ENCODE measurements at regions not wholly inside any gene's neighbourhood (a gene's known extent, or its start where the extent isn't known, plus 50 kb on each side); places are given as distances from the start of the nearest gene placed in this dataset.
"Not testable (repeated sequence)": the region's sequence is repeated elsewhere in the genome, so short reads cannot be mapped to it uniquely, and the experiment has no call there.

DNA sequence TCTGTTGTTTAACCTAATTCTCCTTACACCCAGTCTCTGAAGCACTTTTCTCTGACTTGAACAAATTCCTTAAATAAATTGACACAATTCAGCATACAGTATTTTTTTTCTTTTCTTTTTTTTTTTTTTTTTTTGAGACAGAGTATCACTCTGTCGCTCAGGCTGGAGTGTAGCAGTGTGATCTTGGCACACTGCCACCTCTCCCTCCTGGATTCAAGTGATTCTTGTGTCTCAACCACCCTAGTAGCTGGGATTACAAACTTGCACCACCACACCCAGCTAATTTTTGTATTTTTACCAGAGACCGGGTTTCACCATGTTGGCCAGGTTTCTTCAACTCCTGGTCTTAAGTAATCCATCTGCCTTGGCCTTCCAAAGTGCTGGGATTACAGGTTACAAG lies 1498.1 kb upstream of the PCDH10 start:
- DNase-seq (ENCODE audit: low read depth) = no peak

DNA sequence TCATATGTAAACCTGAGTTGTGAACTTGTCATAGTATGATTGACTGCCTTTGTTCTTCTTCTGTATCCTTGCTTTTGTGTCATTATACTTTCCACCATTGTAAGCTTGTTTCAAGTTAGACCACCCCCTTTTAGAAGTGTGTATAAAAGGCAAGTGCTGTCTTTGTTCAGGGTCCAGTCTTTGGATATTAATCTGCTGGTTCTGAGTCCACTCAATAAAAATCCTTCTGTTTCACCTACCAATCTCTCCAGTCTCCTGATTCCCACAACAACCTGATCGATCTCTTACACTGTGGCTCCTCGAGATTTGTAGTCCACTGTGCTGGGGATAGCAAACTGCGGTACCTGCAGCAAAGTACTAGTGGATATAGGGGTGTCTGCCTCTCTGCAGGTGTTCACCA lies 1465.8 kb upstream of the PCDH10 start:
- not testable (repeated sequence) for DNase-seq (ENCODE audit: low read depth)

DNA sequence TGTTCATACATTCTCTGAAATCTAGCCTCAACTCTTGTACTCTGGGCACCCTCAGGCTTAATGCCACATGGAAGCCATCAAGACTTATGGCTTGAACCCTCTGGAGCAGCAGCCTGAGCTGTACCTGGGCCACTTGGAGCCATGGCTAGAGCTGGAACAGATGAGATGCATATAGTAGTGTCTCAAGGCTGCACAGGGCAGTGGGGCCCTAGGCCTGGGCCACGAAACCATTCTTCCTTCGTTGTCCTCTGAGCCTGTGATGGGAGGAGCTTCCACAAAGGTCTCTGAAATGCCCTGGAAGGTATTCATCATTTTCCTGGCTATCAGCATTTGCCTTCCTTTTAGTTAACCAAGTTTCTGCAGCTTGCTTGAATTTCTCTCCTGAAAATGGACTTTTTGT lies 1427.2 kb upstream of the PCDH10 start:
- DNase-seq (ENCODE audit: low read depth) = no peak

DNA sequence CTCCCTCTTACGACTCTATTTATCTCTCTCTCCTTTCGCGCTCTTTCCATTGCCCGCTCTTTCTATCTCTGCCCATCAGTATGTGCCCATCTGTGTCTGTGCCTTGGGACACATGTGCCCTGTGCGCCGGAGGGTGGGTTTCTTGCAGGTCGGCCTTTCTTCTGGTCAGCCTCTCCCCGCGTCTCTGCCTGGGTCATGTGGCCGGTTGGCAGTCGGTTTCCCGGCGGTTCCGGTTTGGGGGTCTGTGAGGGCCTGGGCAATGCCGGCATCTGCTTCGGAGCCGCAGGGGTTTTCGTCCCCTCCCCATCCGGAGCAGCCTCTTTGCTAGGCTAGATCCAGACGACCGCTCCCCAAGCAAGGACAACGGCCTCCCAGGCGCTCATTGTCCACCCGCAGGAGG lies 1426.0 kb upstream of the PCDH10 start:
- DNase-seq (ENCODE audit: low read depth) = not testable (repeated sequence)

DNA sequence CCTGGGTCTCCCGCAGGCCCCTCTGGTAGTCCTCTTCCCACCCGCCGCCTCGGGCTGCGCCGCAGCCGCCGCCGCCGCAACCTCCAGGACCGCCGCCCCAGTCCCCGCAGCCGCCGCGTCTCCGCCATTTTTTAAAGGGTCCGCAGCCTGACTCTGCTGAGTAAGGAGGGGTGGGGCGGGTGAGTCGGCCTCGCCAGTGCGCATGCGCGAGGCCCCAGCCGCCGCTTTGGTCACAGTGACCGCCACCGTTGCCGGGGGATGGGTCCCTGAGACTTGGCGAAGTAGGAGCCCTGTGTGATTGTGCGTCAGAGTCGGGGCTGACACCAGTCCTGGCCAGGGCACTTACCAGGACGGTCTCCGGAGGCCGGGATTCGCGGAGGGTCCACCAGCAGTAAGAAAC lies 1424.2 kb upstream of the PCDH10 start:
- DNase-seq (ENCODE audit: low read depth) = peak; percentile 25

DNA sequence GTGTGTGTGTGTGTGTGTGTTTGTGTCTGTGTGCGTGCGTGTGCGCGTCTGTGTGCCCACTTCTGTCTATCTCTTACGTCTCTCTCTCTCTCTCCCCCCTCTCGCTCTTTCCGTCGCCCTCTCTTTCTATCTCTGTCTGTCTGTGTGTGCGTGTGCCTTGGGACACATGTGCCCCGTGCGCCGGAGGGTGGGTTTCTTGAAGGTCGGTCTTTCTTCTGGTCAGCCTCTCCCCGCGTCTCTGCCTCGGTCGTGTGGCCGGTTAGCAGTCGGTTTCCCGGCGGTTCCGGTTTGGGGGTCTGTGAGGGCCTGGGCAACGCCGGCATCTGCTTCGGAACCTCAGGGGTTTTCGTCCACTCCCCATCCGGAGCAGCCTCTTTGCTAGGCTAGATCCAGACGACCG lies 1423.6 kb upstream of the PCDH10 start:
- DNase-seq (ENCODE audit: low read depth) = not testable (repeated sequence)

DNA sequence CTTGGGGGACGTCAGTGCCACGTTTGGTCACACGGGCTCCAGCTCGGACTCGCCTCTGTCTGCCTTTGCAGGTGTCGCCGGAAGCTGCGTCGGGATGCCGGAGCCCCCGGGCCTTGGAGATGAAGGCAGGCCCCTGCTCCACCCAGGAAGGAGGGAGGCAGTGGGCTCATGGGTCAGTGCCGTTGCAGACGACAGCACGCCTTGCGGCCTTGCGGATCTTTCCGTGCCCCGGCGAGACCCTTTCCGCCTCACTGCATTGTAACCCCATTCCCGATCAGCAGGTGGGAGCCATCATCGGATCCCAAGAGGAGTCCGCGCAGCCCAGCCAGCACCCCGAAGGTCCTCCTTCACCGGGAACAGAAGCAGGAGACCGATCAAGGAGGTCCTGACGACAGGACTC lies 1422.2 kb upstream of the PCDH10 start:
- DNase-seq (ENCODE audit: low read depth) = not testable (repeated sequence)

DNA sequence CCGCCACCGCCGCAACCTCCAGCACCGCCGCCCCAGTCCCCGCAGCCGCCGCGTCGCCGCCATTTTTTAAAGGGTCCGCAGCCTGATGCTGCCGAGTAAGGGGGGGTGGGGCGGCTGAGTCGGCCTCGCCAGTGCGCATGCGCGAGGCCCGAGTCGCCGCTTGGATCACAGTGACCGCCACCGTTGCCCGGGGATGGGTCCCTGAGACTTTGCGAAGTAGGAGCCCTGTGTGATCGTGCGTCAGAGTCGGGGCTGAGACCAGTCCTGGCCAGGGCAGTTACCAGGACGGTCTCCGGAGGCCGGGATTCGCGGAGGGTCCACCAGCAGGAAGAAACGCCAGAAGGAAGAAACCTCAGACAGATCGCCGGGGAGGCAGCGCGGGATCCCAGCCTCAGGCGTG lies 1421.7 kb upstream of the PCDH10 start:
- not testable (repeated sequence) for DNase-seq (ENCODE audit: low read depth)

DNA sequence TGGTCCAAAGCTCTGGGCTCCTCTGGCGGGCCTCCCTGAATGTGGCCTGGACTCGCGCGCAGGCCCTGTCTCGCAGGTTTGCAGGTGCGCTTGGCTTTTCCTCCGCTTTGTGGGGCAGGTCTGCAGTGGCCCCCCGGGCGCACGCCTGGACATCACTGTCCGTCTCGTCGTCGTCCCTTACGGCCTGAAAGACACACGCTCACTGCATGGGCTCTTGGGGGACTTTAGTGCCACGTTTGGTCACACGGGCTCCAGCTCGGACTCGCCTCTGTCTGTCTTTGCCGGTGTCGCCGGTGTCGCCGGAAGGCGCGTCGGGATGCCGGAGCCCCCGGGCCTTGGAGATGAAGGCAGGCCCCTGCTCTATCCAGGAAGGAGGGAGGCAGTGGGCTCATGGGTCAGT lies 1419.9 kb upstream of the PCDH10 start:
- DNase-seq (ENCODE audit: low read depth) = not testable (repeated sequence)

DNA sequence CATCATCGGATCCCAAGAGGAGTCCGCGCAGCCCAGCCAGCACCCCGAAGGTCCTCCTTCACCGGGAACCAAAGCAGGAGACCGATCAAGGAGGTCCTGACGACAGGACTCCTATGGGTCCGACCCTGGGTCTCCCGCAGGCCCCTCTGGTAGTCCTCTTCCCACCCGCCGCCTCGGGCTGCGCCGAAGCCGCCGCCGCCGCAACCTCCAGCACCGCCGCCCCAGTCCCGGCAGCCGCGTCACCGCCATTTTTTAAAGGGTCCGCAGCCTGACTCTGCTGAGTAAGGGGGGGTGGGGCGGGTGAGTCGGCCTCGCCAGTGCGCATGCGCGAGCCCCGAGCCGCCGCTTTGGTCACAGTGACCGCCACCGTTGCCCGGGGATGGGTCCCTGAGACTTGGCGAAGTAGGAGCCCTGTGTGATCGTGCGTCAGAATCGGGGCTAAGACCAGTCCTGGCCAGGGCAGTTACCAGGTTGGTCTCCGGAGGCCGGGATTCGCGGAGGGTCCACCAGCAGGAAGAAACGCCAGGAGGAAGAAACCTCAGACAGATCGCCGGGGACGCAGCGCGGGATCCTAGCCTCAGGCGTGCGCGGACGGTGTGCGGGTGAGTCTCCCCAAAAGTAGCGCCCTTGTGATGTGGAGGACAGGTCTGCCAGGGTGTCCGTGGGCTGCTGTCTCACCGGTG lies 1419.2 kb upstream of the PCDH10 start:
- not testable (repeated sequence) for DNase-seq (ENCODE audit: low read depth)

DNA sequence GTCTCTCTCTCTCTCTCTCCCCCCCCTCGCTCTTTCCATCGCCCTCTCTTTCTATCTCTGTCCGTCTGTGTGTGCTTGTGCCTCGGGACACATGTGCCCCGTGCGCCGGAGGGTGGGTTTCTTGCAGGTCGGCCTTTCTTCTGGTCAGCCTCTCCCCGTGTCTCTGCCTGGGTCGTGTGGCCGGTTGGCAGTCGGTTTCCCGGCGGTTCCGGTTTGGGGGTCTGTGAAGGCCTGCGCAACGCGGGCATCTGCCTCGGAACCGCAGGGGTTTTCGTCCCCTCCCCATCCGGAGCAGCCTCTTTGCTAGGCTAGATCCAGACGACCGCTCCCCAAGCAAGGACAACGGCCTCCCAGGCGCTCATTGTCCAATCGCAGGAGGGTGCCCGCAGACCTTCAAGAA lies 1418.5 kb upstream of the PCDH10 start:
- not testable (repeated sequence) for DNase-seq (ENCODE audit: low read depth)

DNA sequence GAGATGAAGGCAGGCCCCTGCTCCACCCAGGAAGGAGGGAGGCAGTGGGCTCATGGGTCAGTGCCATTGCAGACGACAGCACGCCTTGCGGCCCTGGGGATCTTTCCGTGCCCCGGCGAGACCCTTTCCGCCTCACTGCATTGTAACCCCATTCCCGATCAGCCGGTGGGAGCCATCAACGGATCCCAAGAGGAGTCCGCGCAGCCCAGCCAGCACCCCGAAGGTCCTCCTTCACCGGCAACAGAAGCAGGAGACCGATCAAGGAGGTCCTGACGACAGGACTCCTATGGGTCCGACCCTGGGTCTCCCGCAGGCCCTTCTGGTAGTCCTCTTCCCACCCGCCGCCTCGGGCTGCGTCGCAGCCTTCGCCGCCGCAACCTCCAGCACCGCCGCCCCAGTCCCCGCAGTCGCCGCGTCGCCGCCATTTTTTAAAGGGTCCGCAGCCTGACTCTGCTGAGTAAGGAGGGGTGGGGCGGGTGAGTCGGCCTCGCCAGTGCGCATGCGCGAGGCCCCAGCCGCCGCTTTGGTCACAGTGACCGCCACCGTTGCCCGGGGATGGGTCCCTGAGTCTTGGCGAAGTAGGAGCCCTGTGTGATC lies 1417.0 kb upstream of the PCDH10 start:
- not testable (repeated sequence) for DNase-seq (ENCODE audit: low read depth)

DNA sequence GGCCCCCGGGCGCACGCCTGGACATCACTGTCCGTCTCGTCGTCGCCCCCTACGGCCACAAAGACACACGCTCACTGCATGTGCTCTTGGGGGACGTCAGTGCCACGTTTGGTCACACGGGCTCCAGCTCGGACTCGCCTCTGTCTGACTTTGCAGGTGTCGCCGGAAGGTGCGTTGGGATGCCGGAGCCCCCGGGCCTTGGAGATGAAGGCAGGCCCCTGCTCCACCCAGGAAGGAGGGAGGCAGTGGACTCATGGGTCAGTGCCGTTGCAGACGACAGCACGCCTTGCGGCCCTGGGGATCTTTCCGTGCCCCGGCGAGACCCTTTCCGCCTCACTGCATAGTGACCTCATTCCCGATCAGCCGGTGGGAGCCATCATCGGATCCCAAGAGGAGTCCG lies 1414.8 kb upstream of the PCDH10 start:
- not testable (repeated sequence) for DNase-seq (ENCODE audit: low read depth)

DNA sequence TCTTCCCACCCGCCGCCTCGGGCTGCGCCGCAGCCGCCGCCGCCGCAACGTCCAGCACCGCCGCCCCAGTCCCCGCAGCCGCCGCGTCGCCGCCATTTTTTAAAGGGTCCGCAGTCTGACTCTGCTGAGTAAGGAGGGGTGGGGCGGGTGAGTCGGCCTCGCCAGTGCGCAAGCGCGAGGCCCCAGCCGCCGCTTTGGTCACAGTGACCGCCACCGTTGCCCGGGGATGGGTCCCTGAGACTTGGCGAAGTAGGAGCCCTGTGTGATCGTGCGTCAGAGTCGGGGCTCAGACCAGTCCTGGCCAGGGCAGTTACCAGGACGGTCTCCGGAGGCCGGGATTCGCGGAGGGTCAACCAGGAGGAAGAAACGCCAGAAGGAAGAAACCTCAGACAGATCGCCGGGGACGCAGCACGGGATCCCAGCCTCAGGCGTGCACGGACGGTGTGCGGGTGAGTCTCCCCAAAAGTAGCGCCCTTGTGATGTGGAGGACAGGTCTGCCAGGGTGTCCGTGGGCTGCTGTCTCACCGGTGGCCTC lies 1414.2 kb upstream of the PCDH10 start:
- not testable (repeated sequence) for DNase-seq (ENCODE audit: low read depth)

DNA sequence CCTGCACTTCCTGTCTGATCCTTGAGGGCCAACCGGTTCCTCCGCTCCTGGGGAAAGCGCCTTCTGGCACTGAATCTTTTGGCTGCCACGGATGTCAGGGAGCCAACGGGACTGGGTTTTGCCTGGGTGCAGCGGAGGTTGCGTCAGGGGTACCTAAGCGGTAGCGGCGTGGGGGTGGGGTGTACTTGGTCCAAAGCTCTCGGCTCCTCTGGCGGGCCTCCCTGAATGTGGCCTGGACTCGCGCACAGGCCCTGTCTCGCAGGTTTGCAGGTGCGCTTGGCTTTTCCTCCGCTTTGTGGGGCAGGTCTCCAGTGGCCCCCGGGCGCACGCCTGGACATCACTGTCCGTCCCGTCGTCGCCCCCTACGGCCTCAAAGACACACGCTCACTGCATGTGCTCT lies 1410.1 kb upstream of the PCDH10 start:
- DNase-seq (ENCODE audit: low read depth) = not testable (repeated sequence)

DNA sequence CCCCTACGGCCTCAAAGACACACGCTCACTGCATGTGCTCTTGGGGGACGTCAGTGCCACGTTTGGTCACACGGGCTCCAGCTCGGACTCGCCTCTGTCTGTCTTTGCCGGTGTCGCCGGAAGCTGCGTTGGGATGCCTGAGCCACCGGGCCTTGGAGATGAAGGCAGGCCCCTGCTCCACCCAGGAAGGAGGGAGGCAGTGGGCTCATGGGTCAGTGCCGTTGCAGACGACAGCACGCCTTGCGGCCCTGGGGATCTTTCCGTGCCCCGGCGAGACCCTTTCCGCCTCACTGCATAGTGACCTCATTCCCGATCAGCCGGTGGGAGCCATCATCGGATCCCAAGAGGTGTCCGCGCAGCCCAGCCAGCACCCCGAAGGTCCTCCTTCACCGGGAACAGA lies 1407.3 kb upstream of the PCDH10 start:
- not testable (repeated sequence) for DNase-seq (ENCODE audit: low read depth)

DNA sequence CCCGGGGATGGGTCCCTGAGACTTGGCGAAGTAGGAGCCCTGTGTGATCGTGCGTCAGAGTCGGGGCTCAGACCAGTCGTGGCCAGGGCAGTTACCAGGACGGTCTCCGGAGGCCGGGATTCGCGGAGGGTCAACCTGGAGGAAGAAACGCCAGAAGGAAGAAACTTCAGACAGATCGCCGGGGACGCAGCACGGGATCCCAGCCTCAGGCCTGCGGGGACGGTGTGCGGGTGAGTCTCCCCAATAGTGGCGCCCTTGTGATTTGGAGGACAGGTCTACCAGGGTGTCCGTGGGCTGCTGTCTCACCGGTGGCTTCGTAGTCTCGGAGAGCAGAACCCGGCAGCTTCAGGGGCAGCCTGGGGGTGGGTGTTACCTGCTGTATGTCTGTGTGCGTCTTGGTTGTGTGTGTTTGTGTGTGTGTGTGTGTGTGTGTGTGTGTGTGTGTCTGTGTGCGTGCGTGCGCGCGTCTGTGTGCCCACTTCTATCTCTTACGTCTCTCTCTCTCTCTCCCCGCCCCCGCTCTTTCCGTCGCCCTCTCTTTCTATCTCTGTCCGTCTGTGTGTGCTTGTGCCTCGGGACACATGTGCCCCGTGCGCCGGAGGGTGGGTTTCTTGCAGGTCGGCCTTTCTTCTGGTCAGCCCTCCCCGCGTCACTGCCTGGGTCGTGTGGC lies 1406.4 kb upstream of the PCDH10 start:
- DNase-seq (ENCODE audit: low read depth) = not testable (repeated sequence)

DNA sequence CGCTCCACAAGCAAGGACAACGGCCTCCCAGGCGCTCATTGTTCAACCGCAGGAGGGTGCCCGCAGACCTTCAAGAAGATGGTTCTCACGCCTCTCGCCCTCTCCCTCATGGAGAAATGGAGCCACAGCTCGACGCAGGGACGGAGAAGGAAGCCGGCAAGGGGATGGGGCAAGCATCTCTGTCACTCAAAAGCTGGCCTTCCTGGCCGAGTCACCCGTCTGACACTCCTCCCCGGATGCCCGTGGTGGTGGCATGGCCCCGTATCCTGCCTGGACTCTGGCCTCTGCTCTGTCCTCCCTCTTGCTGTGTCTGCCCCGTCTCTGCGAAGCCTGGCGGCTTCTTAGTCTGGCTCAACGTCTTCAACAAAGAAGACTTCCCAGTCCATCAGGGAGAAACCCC lies 1405.7 kb upstream of the PCDH10 start:
- DNase-seq (ENCODE audit: low read depth) = not testable (repeated sequence)

DNA sequence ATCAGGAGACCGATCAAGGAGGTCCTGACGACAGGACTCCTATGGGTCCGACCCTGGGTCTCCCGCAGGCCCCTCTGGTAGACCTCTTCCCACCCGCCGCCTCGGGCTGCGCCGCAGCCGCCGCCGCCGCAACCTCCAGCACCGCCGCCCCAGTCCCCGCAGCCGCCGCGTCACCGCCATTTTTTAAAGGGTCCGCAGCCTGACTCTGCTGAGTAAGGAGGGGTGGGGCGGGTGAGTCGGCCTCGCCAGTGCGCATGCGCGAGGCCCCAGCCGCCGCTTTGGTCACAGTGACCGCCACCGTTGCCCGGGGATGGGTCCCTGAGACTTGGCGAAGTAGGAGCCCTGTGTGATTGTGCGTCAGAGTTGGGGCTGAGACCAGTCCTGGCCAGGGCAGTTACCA lies 1401.9 kb upstream of the PCDH10 start:
- DNase-seq (ENCODE audit: low read depth) = not testable (repeated sequence)

DNA sequence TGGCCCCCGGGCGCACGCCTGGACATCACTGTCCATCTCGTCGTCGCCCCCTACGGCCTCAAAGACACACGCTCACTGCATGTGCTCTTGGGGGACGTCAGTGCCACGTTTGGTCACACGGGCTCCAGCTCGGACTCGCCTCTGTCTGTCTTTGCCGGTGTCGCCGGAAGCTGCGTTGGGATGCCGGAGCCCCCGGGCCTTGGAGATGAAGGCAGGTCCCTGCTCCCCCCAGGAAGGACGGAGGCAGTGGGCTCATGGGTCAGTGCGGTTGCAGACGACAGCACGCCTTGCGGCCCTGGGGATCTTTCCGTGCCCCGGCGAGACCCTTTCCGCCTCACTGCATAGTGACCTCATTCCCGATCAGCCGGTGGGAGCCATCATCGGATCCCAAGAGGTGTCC lies 1399.9 kb upstream of the PCDH10 start:
- not testable (repeated sequence) for DNase-seq (ENCODE audit: low read depth)

DNA sequence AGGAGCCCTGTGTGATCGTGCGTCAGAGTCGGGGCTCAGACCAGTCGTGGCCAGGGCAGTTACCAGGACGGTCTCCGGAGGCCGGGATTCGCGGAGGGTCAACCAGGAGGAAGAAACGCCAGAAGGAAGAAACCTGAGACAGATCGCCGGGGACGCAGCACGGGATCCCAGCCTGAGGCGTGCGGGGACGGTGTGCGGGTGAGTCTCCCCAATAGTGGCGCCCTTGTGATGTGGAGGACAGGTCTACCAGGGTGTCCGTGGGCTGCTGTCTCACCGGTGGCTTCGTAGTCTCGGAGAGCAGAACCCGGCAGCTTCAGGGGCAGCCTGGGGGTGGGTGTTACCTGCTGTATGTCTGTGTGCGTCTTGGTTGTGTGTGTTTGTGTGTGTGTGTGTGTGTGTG lies 1399.1 kb upstream of the PCDH10 start:
- not testable (repeated sequence) for DNase-seq (ENCODE audit: low read depth)

DNA sequence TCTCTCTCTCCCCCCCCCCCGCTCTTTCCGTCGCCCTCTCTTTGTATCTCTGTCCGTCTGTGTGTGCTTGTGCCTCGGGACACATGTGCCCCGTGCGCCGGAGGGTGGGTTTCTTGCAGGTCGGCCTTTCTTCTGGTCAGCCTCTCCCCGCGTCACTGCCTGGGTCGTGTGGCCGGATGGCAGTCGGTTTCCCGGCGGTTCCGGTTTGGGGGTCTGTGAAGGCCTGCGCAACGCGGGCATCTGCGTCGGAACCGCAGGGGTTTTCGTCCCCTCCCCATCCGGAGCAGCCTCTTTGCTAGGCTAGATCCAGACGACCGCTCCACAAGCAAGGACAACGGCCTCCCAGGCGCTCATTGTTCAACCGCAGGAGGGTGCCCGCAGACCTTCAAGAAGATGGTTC lies 1398.6 kb upstream of the PCDH10 start:
- DNase-seq (ENCODE audit: low read depth) = peak; percentile 4

DNA sequence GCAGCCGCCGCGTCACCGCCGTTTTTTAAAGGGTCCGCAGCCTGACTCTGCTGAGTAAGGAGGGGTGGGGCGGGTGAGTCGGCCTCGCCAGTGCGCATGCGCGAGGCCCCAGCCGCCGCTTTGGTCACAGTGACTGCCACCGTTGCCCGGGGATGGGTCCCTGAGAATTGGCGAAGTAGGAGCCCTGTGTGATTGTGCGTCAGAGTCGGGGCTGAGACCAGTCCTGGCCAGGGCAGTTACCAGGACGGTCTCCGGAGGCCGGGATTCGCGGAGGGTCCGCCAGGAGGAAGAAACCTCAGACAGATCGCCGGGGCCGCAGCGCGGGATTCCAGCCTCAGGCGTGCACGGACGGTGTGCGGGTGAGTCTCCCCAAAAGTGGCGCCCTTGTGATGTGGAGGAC lies 1386.9 kb upstream of the PCDH10 start:
- not testable (repeated sequence) for DNase-seq (ENCODE audit: low read depth)

Data from activated T-cell treated with anti-CD3 and anti-CD28 coated beads for 1 hour (primary cell).